Effector CD8-positive, alpha-beta T cell (primary cell): ENCODE measurements at regions not wholly inside any gene's neighbourhood (a gene's known extent, or its start where the extent isn't known, plus 50 kb on each side); places are given as distances from the start of the nearest gene placed in this dataset.

Source experiments
- DNase-seq: peaks from one replicate; lab custom pipeline; 2025; lab: John Stamatoyannopoulos, UW

DNA sequence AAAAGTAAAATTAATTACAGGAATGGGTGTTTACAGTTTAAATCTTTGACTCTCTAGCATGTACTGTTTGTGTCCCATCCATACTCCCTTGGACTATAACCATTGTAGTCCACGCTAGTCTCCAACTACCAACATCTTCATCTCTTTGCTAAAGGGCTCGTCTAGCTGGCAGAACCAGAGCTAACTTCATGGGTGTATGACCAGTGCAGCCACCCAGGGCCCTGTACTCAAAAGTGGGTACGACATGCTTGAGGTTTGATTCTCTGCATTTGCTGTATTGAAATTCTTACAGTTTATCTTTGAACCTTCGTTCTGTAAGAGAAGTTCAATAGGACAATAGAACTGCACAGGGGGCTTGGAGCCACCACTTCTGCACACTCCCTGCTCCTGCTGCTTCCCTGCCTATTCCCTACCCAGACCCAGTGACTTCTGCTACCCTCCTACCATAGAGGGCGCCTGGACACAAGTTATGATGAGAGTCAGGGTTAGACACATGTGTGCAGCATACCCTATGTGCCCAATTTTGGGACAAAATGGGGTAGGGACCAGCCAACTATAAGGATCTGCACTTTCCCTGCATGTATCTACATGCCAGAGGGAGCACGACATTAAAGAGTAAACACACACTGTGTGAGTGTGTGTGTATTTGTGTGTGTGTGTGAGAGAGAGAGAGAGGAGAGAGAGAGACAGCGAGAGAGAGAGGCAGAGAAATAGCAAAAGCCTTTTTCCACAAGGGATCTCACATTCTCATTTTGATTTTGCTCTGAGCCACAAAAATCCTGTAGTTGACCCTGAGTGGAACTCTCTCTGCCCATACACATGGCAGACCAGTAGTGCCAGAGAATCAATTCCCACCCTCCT, 59.0 kb upstream of the NECTIN3 start:
- DNase-seq, result no peak
